GM21786 (cell line): ENCODE measurements at regions not wholly inside any gene's neighbourhood (a gene's known extent, or its start where the extent isn't known, plus 50 kb on each side); places are given as distances from the start of the nearest gene placed in this dataset.
"Not testable (repeated sequence)": the region's sequence is repeated elsewhere in the genome, so short reads cannot be mapped to it uniquely, and the experiment has no call there.

Experiments
- ATAC-seq: cut with Tn5 transposase; IDR thresholded peaks from one replicate; pipeline ENCODE4 v1.9.1; 2021; ENCODE audit not compliant: unreplicated experiment

GRCh38 chr6:133787859-133788505 is 100.9 kb upstream of the TCF21 start:
- ATAC-seq: no peak

- no peak for ATAC-seq
Measured at GRCh38 chr6:133788556-133788955, 100.4 kb upstream of the TCF21 start.

GRCh38 chr6:133789449-133789848 is 99.5 kb upstream of the TCF21 start:
- ATAC-seq: not testable (repeated sequence)

GRCh38 chr6:133790756-133791155 is 98.2 kb upstream of the TCF21 start:
- not testable (repeated sequence) for ATAC-seq

GRCh38 chr6:133795051-133795450 is 93.9 kb upstream of the TCF21 start:
- ATAC-seq: not testable (repeated sequence)

- ATAC-seq: no peak
Measured at GRCh38 chr6:133796235-133796634, 92.7 kb upstream of the TCF21 start.

GRCh38 chr6:133799043-133799442 is 89.9 kb upstream of the TCF21 start:
- ATAC-seq: no peak

GRCh38 chr6:133802861-133803260 is 86.1 kb upstream of the TCF21 start:
- no peak for ATAC-seq

GRCh38 chr6:133804265-133804664 is 84.6 kb upstream of the TCF21 start:
- no peak for ATAC-seq

- ATAC-seq: peak; percentile 57
Measured at GRCh38 chr6:133805876-133806275, 83.0 kb upstream of the TCF21 start.

GRCh38 chr6:133806382-133807140 is 82.4 kb upstream of the TCF21 start:
- ATAC-seq: no peak

GRCh38 chr6:133807501-133807900 is 81.4 kb upstream of the TCF21 start:
- ATAC-seq: no peak

- ATAC-seq: no peak
Measured at GRCh38 chr6:133809406-133809805, 79.5 kb upstream of the TCF21 start.

- no peak for ATAC-seq
Measured at GRCh38 chr6:133811557-133811956, 77.4 kb upstream of the TCF21 start.

- ATAC-seq: not testable (repeated sequence)
Measured at GRCh38 chr6:133812446-133812845, 76.5 kb upstream of the TCF21 start.

GRCh38 chr6:133814238-133814637 is 74.7 kb upstream of the TCF21 start:
- no peak for ATAC-seq

- no peak for ATAC-seq
Measured at GRCh38 chr6:133814797-133815196, 74.1 kb upstream of the TCF21 start.

- ATAC-seq: no peak
Measured at GRCh38 chr6:133815313-133815712, 73.6 kb upstream of the TCF21 start.

- ATAC-seq: no peak
Measured at GRCh38 chr6:133816171-133816570, 72.7 kb upstream of the TCF21 start.

- ATAC-seq: no peak
Measured at GRCh38 chr6:133817460-133818047, 71.4 kb upstream of the TCF21 start.

- ATAC-seq: no peak
Measured at GRCh38 chr6:133818320-133818719, 70.6 kb upstream of the TCF21 start.

- no peak for ATAC-seq
Measured at GRCh38 chr6:133820208-133820607, 68.7 kb upstream of the TCF21 start.
